Neuronal stem cell (in vitro differentiated cells): ENCODE measurements at regions not wholly inside any gene's neighbourhood (a gene's known extent, or its start where the extent isn't known, plus 50 kb on each side); places are given as distances from the start of the nearest gene placed in this dataset.

Experiments
- DNase-seq: peaks from one replicate; pipeline ENCODE4 v3.0.0-alpha.2; 2013; ENCODE audit warnings: low spot score
- H2AFZ ChIP-seq: one replicate; pipeline ENCODE4 v1.6.1; 2013; ENCODE audit warnings: mild to moderate bottlenecking, low read length, inconsistent platforms
- H2AK5ac ChIP-seq: 2 replicates; pipeline ENCODE4 v1.6.1; 2013; ENCODE audit warnings: low read depth, mild to moderate bottlenecking, inconsistent platforms, low read length, moderate library complexity, mixed read lengths
- H2BK120ac ChIP-seq: 2 replicates; pipeline ENCODE4 v1.6.1; 2013; ENCODE audit warnings: low read depth, mild to moderate bottlenecking, inconsistent platforms, low read length, moderate library complexity, mixed read lengths
- H2BK12ac ChIP-seq: one replicate; pipeline ENCODE4 v1.6.1; 2013; ENCODE audit warnings: low read length, inconsistent platforms
- H2BK15ac ChIP-seq: 2 replicates; pipeline ENCODE4 v1.6.1; 2013; ENCODE audit warnings: mild to moderate bottlenecking, low read length, inconsistent platforms, mixed read lengths
- H2BK5ac ChIP-seq: one replicate; pipeline ENCODE4 v1.6.1; 2013; ENCODE audit warnings: inconsistent platforms, mild to moderate bottlenecking, low read length, moderate library complexity
- H3K14ac ChIP-seq: one replicate; pipeline ENCODE4 v1.6.1; 2013; ENCODE audit warnings: low read length, inconsistent platforms
- H3K18ac ChIP-seq: 2 replicates; pipeline ENCODE4 v1.6.1; 2013; ENCODE audit warnings: low read length, inconsistent platforms
- H3K23ac ChIP-seq: 2 replicates; pipeline ENCODE4 v1.6.1; 2013; ENCODE audit warnings: low read depth, mild to moderate bottlenecking, mixed read lengths, low read length, inconsistent platforms; ENCODE audit not compliant: poor library complexity
- H3K27ac ChIP-seq: replicated peaks from 3 replicates; pipeline ENCODE4 v1.5.1; 2013; ENCODE audit warnings: low read length, inconsistent platforms
- H3K27me3 ChIP-seq, 3 experiments: 2 replicates each; pipeline ENCODE4 v1.6.1; 2013; ENCODE audit warnings: low read length in 3 of 3, mild to moderate bottlenecking in 2 of 3, inconsistent platforms in 1 of 3, low read depth in 1 of 3, mixed read lengths in 1 of 3, moderate library complexity in 1 of 3; ENCODE audit not compliant: control insufficient read depth in 3 of 3, insufficient read depth in 3 of 3
- H3K36me3 ChIP-seq, 2 donors: replicated peaks in 1 of 2; 2 replicates each; pipeline ENCODE4 v1.6.1; 2013; ENCODE audit warnings: low read length in 2 of 2; ENCODE audit not compliant: control insufficient read depth in 2 of 2, insufficient read depth in 2 of 2
- H3K4ac ChIP-seq: 2 replicates; pipeline ENCODE4 v1.6.1; 2013; ENCODE audit warnings: inconsistent platforms, mild to moderate bottlenecking, low read length, moderate library complexity
- H3K4me1 ChIP-seq, 2 donors: 1 replicate in 1 of 2; 2 replicates in 1 of 2; pipeline ENCODE4 v1.6.1; 2013; ENCODE audit warnings: low read length in 2 of 2, low read depth in 1 of 2; ENCODE audit not compliant: control insufficient read depth in 2 of 2, insufficient read depth in 1 of 2
- H3K4me2 ChIP-seq: one replicate; pipeline ENCODE4 v1.6.1; 2013; ENCODE audit warnings: mild to moderate bottlenecking, low read length, inconsistent platforms; ENCODE audit not compliant: insufficient read depth, poor library complexity, severe bottlenecking
- H3K4me3 ChIP-seq, 2 donors: 2 replicates each; pipeline ENCODE4 v1.5.1; 2013; ENCODE audit warnings: low read length in 2 of 2, mild to moderate bottlenecking in 2 of 2, inconsistent platforms in 1 of 2, moderate library complexity in 1 of 2
- H3K79me1 ChIP-seq: one replicate; pipeline ENCODE4 v1.6.1; 2013; ENCODE audit warnings: low read depth, mild to moderate bottlenecking, inconsistent platforms, low read length, moderate library complexity
- H3K9ac ChIP-seq: one replicate; pipeline ENCODE4 v1.6.1; 2013; ENCODE audit warnings: mild to moderate bottlenecking, low read depth, low read length, inconsistent platforms; ENCODE audit not compliant: poor library complexity
- H3K9me3 ChIP-seq, 2 donors: replicated peaks in 1 of 2; 2 replicates each; pipeline versions ENCODE3 to v1.6.1; 2013; ENCODE audit warnings: low read length in 2 of 2, mild to moderate bottlenecking in 2 of 2, inconsistent platforms in 1 of 2, low read depth in 1 of 2, mixed read lengths in 1 of 2, moderate library complexity in 1 of 2; ENCODE audit not compliant: control insufficient read depth in 2 of 2, insufficient read depth in 1 of 2
- H4K8ac ChIP-seq: one replicate; pipeline ENCODE4 v1.6.1; 2013; ENCODE audit warnings: low read depth, mild to moderate bottlenecking, inconsistent platforms, low read length, moderate library complexity
- H4K91ac ChIP-seq: one replicate; pipeline ENCODE4 v1.6.1; 2013; ENCODE audit warnings: low read length, low read depth, mild to moderate bottlenecking, inconsistent platforms; ENCODE audit not compliant: poor library complexity
- WGBS, 2 donors: extraction: QIAGEN DNeasy Blood & Tissue Kit; methylation state at CpG; one replicate each; pipeline ENCODE4 v1.1.7; 2013; ENCODE audit warnings: missing lambda C conversion rate in 2 of 2, mixed read lengths in 1 of 2; ENCODE audit not compliant: insufficient read length in 2 of 2, insufficient replicate concordance in 1 of 2; ENCODE audit errors: extremely low coverage in 2 of 2; 5-methylcytosine and 5-hydroxymethylcytosine counted together

- DNase-seq, result no peak
- WGBS, 2 donors, result no CpG with 5 or more reads among the region's 2 CpGs
- H3K27ac ChIP-seq, result no peak overlapping the region
- no peaks in the 10 kb centered on the region for H3K27me3 ChIP-seq
- no peak overlapping the region for H3K4me2 ChIP-seq
- H2AFZ ChIP-seq, result no peak overlapping the region
- H4K8ac ChIP-seq, result no peak overlapping the region
- no peaks in the 10 kb centered on the region for H3K36me3 ChIP-seq
- H2BK5ac ChIP-seq, result no peak overlapping the region
- no peak overlapping the region for H2BK120ac ChIP-seq
- H2AK5ac ChIP-seq, result no peak overlapping the region
- H3K4ac ChIP-seq, result no peak overlapping the region
- H3K4me3 ChIP-seq, result no peak overlapping the region
- H2BK12ac ChIP-seq, result no peak overlapping the region
- H3K79me1 ChIP-seq, result no peaks in the 10 kb centered on the region
- H3K9me3 ChIP-seq, result peaks cover 0 to 3% of the 10 kb centered on the region in 2 donors
- no peaks in the 10 kb centered on the region for H3K4me1 ChIP-seq
- H3K18ac ChIP-seq, result no peak overlapping the region
- no peak overlapping the region for H3K23ac ChIP-seq
- H4K91ac ChIP-seq, result no peak overlapping the region
- H3K14ac ChIP-seq, result no peak overlapping the region
- H3K9ac ChIP-seq, result no peak overlapping the region
- no peak overlapping the region for H2BK15ac ChIP-seq
Observed at GRCh38 chr6:63486196-63486595, 86.1 kb upstream of the LOC128125822 start.

GRCh38 chr6:63487103-63487813, 85.0 kb upstream of the LOC128125822 start:
- no peak for DNase-seq
- H3K27me3 ChIP-seq, result no peaks in the 10 kb centered on the region
- no peak overlapping the region for H3K18ac ChIP-seq
- no peak overlapping the region for H2BK120ac ChIP-seq
- no peaks in the 10 kb centered on the region for H3K4me1 ChIP-seq
- H2AFZ ChIP-seq, result no peak overlapping the region
- no peak overlapping the region for H2BK12ac ChIP-seq
- no CpG with 5 or more reads among the region's 9 CpGs for WGBS, 2 donors
- no peak overlapping the region for H2BK15ac ChIP-seq
- H3K4me2 ChIP-seq, result no peak overlapping the region
- no peak overlapping the region for H4K8ac ChIP-seq
- no peak overlapping the region for H3K14ac ChIP-seq
- no peak overlapping the region for H3K23ac ChIP-seq
- H3K4me3 ChIP-seq, result no peak overlapping the region
- H3K36me3 ChIP-seq, result no peaks in the 10 kb centered on the region
- H2BK5ac ChIP-seq, result no peak overlapping the region
- no peak overlapping the region for H2AK5ac ChIP-seq
- H3K27ac ChIP-seq, result no peak overlapping the region
- H4K91ac ChIP-seq, result no peak overlapping the region
- H3K9ac ChIP-seq, result no peak overlapping the region
- H3K9me3 ChIP-seq, result peaks cover 0 to 3% of the 10 kb centered on the region in 2 donors
- H3K79me1 ChIP-seq, result no peaks in the 10 kb centered on the region
- H3K4ac ChIP-seq, result no peak overlapping the region

- no peak overlapping the region for H2BK5ac ChIP-seq
- H3K27me3 ChIP-seq, result no peaks in the 10 kb centered on the region
- no peak overlapping the region for H2AFZ ChIP-seq
- no peak overlapping the region for H4K91ac ChIP-seq
- WGBS, 2 donors, result no CpG with 5 or more reads among the region's 2 CpGs
- no peak for DNase-seq
- H3K4me1 ChIP-seq, result no peaks in the 10 kb centered on the region
- H3K4me2 ChIP-seq, result no peak overlapping the region
- H3K79me1 ChIP-seq, result no peaks in the 10 kb centered on the region
- H3K36me3 ChIP-seq, result no peaks in the 10 kb centered on the region
- no peak overlapping the region for H3K14ac ChIP-seq
- peaks cover 0 to 3% of the 10 kb centered on the region in 2 donors for H3K9me3 ChIP-seq
- H2BK12ac ChIP-seq, result no peak overlapping the region
- H4K8ac ChIP-seq, result no peak overlapping the region
- H3K23ac ChIP-seq, result no peak overlapping the region
- no peak overlapping the region for H3K9ac ChIP-seq
- no peak overlapping the region for H2AK5ac ChIP-seq
- no peak overlapping the region for H3K18ac ChIP-seq
- no peak overlapping the region for H3K4me3 ChIP-seq
- H3K4ac ChIP-seq, result no peak overlapping the region
- H3K27ac ChIP-seq, result no peak overlapping the region
- H2BK120ac ChIP-seq, result no peak overlapping the region
- no peak overlapping the region for H2BK15ac ChIP-seq
Observed at GRCh38 chr6:63491119-63491518, 81.2 kb upstream of the LOC128125822 start.

- Histone ChIP-seq H3K23ac (no peak overlapping the region), H4K91ac (no peak overlapping the region), H4K8ac (no peak overlapping the region), H3K4me3 (no peak overlapping the region), H2BK5ac (no peak overlapping the region), H3K79me1 (no peaks in the 10 kb centered on the region), H3K4ac (no peak overlapping the region), H2BK120ac (no peak overlapping the region), H3K4me1 (no peaks in the 10 kb centered on the region), H3K27me3 (no peaks in the 10 kb centered on the region), H3K14ac (no peak overlapping the region), H3K27ac (no peak overlapping the region), H2AFZ (no peak overlapping the region), H2BK15ac (no peak overlapping the region), H2BK12ac (no peak overlapping the region), H3K9ac (no peak overlapping the region), H3K36me3 (no peaks in the 10 kb centered on the region), H3K9me3 (no peaks in the 10 kb centered on the region), H2AK5ac (no peak overlapping the region), H3K4me2 (no peak overlapping the region), H3K18ac (no peak overlapping the region)
- no CpG with 5 or more reads among the region's 2 CpGs for WGBS, 2 donors
- DNase-seq, result no peak
Observed at GRCh38 chr6:63492476-63492875, 79.8 kb upstream of the LOC128125822 start.
